ENCODE measurements at regions not wholly inside any gene's neighbourhood (a gene's known extent, or its start where the extent isn't known, plus 50 kb on each side); places are given as distances from the start of the nearest gene placed in this dataset.
"Not testable (repeated sequence)": the region's sequence is repeated elsewhere in the genome, so short reads cannot be mapped to it uniquely, and the experiment has no call there.

GRCh38 chr1:224054012-224054411 lies 59.9 kb upstream of the FBXO28 start:
- ChIA-PET CTCF (no interaction called here), POLR2A (no interaction called here)
- no peak for DNase-seq (ENCODE audit: low read depth)
- H3K36me3 ChIP-seq (ENCODE audit: control insufficient read depth, insufficient read depth, low read length) = no peaks in the 10 kb centered on the region
- H3K27me3 ChIP-seq (ENCODE audit: control insufficient read depth, insufficient read depth, low read length) = no peaks in the 10 kb centered on the region
- H3K4me3 ChIP-seq (ENCODE audit: low read depth, low read length) = no peak overlapping the region
- TF ChIP-seq CTCF (IDR thresholded peaks at IDR 0.05; ENCODE audit: insufficient read depth, low read depth, low read length) = no peak

GRCh38 chr1:224053456-224053855 lies 60.5 kb upstream of the FBXO28 start:
- no peak overlapping the region for H3K4me3 ChIP-seq (ENCODE audit: low read depth, low read length)
- ChIA-PET POLR2A (no interaction called here), CTCF (no interaction called here)
- no peaks in the 10 kb centered on the region for H3K27me3 ChIP-seq (ENCODE audit: control insufficient read depth, insufficient read depth, low read length)
- DNase-seq (ENCODE audit: low read depth) = no peak
- TF ChIP-seq CTCF (IDR thresholded peaks at IDR 0.05; ENCODE audit: insufficient read depth, low read depth, low read length) = no peak
- no peaks in the 10 kb centered on the region for H3K36me3 ChIP-seq (ENCODE audit: control insufficient read depth, insufficient read depth, low read length)

DNA sequence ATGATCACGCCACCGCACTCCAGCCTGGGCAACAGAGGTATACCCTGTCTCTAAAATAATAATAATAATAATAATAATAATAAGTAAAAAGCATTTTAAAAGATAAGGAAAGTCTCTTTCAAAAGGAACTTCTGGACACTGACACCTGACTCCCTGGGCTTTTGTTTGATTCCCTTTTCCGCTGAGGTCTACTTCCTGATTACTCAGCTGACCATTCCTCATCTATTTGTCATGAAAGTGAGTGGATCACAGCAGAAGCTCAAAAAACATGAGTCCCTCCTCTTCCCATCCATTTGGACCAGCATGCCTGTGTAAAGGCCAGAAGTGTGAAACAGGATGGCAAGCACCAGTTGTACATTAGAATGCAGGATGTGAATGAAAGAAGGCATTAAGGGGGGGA lies 61.1 kb upstream of the FBXO28 start:
- TF ChIP-seq CTCF (IDR thresholded peaks at IDR 0.05; ENCODE audit: insufficient read depth, low read depth, low read length) = no peak
- ChIA-PET CTCF (interaction anchor here (2.2 to 3.9 kb wide), 2 partner anchors 8 to 23 kb away, joined by 7 to 20 read pairs; no protein-coding TSS in a partner anchor), POLR2A (interaction anchor here (0.5 kb wide), 1 partner anchor 36 kb away, joined by 4 read pairs; no protein-coding TSS in a partner anchor)
- H3K36me3 ChIP-seq (ENCODE audit: control insufficient read depth, insufficient read depth, low read length) = no peaks in the 10 kb centered on the region
- DNase-seq (ENCODE audit: low read depth) = no peak
- H3K27me3 ChIP-seq (ENCODE audit: control insufficient read depth, insufficient read depth, low read length) = no peaks in the 10 kb centered on the region
- no peak overlapping the region for H3K4me3 ChIP-seq (ENCODE audit: low read depth, low read length)

DNA sequence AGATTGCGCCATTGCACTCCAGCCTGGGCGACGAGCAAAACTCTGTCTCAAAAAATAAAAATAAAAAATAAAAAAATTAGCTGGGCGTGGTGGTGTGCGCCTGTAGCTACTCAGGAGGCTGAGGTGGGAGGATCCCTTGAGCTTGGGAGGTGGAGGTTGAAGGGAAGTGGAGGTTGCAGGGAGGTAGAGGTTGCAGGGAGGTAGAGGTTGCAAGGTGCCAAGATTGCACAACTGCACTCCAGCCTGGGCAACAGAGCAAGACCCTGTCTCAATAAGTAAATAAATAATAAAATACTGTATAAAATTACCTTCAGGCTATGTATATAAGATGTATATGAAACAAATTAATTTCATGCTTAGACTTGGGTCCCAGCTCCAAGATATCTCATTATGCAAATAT lies 62.1 kb upstream of the FBXO28 start:
- H3K36me3 ChIP-seq (ENCODE audit: control insufficient read depth, insufficient read depth, low read length); DNase-seq (ENCODE audit: low read depth); H3K4me3 ChIP-seq (ENCODE audit: low read depth, low read length); POLR2A ChIA-PET; H3K27me3 ChIP-seq (ENCODE audit: control insufficient read depth, insufficient read depth, low read length): not testable (repeated sequence)
- CTCF ChIA-PET = interaction anchor here (1.1 to 3.9 kb wide), 8 partner anchors 9 to 356 kb away, joined by 3 to 20 read pairs (median 8); no protein-coding TSS in a partner anchor

- no peaks in the 10 kb centered on the region for H3K36me3 ChIP-seq (ENCODE audit: control insufficient read depth, insufficient read depth, low read length)
- TF ChIP-seq CTCF (IDR thresholded peaks at IDR 0.05; ENCODE audit: insufficient read depth, low read depth, low read length) = no peak
- no peak for DNase-seq (ENCODE audit: low read depth)
- POLR2A ChIA-PET = no interaction called here
- H3K4me3 ChIP-seq (ENCODE audit: low read depth, low read length) = no peak overlapping the region
- no peaks in the 10 kb centered on the region for H3K27me3 ChIP-seq (ENCODE audit: control insufficient read depth, insufficient read depth, low read length)
- CTCF ChIA-PET = interaction anchor here (0.7 to 3.9 kb wide), 11 partner anchors 8 to 355 kb away, joined by 3 to 20 read pairs (median 7); no protein-coding TSS in a partner anchor
These were observed 62.9 kb upstream of the FBXO28 start for GRCh38 chr1:224051086-224051406.

- peak; percentile 26 for DNase-seq (ENCODE audit: low read depth)
- TF ChIP-seq CTCF (IDR thresholded peaks at IDR 0.05; ENCODE audit: insufficient read depth, low read depth, low read length) = no peak
- POLR2A ChIA-PET = no interaction called here
These were observed 66.4 kb upstream of the FBXO28 start for GRCh38 chr1:224047538-224047937.

More at GRCh38 chr1:224047538-224047937, 66.4 kb upstream of the FBXO28 start:
- CTCF ChIA-PET = interaction anchor here (0.7 to 1.2 kb wide), 2 partner anchors 16 to 492 kb away, joined by 3 to 4 read pairs; no protein-coding TSS in a partner anchor
- no peaks in the 10 kb centered on the region; the same call in 1 of the 2 replicates for H3K27me3 ChIP-seq (ENCODE audit: control insufficient read depth, insufficient read depth, low read length)
- H3K36me3 ChIP-seq (ENCODE audit: control insufficient read depth, insufficient read depth, low read length) = no peaks in the 10 kb centered on the region
- no peak overlapping the region for H3K4me3 ChIP-seq (ENCODE audit: low read depth, low read length)

All from BJ (cell line).